Transverse colon (tissue), 4 donors: ENCODE measurements at regions not wholly inside any gene's neighbourhood (a gene's known extent, or its start where the extent isn't known, plus 50 kb on each side); places are given as distances from the start of the nearest gene placed in this dataset.

ENCODE experiments used
- DNase-seq: peaks from one replicate; pipeline ENCODE4 v3.0.0-alpha.2; 2019
- H3K27ac ChIP-seq, 4 donors: fragments of 200-600 bp; sonication (generic); 2 replicates each; pipeline ENCODE4 v1.5.1; 2016 to 2018; ENCODE audit warnings: inconsistent platforms in 4 of 4
- H3K27me3 ChIP-seq: fragments of 200-600 bp; sonication (generic); 2 replicates; pipeline ENCODE4 v1.5.1; 2017; ENCODE audit warnings: inconsistent platforms
- H3K36me3 ChIP-seq, 4 donors: fragments of 200-600 bp; sonication (generic); 2 replicates each; pipeline ENCODE4 v1.5.1; 2017 to 2019; ENCODE audit warnings: inconsistent platforms in 4 of 4
- H3K4me1 ChIP-seq, 4 donors: fragments of 200-600 bp; sonication (generic); 2 replicates each; pipeline ENCODE4 v1.5.1; 2017 to 2020; ENCODE audit warnings: inconsistent platforms in 4 of 4
- H3K4me3 ChIP-seq, 4 donors: fragments of 200-600 bp; sonication (generic); 1 replicate in 1 of 4; 2 replicates in 3 of 4; pipeline versions ENCODE4 v1.5.1 to v1.6.1; 2017 to 2019; ENCODE audit warnings: inconsistent platforms in 4 of 4
- H3K9me3 ChIP-seq, 2 donors: fragments of 200-600 bp; sonication (generic); 2 replicates each; pipeline ENCODE4 v1.5.1; 2017 to 2019; ENCODE audit warnings: inconsistent platforms in 2 of 2
- CTCF ChIP-seq, 5 experiments: fragments of 200-600 bp in 3 of 5; fragments of 450-650 bp in 2 of 5; sonication (generic) in 3 of 5; IDR thresholded peaks; 1 replicate in 2 of 5; 2 replicates in 3 of 5; pipeline ENCODE4 v1.5.1; 2016 to 2017; ENCODE audit warnings: antibody characterized with exemption in 5 of 5, inconsistent platforms in 3 of 5, mild to moderate bottlenecking in 2 of 5, moderate library complexity in 1 of 5
- EP300 ChIP-seq: sonication (generic); formaldehyde crosslinking; IDR thresholded peaks from one replicate; pipeline ENCODE4 v1.6.1; 2017; ENCODE audit warnings: antibody characterized with exemption, low read depth
- POLR2A ChIP-seq: fragments of 450-650 bp; IDR thresholded peaks from one replicate; pipeline ENCODE4 v1.6.1; 2016; ENCODE audit warnings: antibody characterized with exemption, mild to moderate bottlenecking, moderate library complexity
- POLR2AphosphoS5 ChIP-seq, 3 donors: sonication (generic); formaldehyde crosslinking; IDR thresholded peaks; one replicate each; pipeline ENCODE4 v1.6.1; 2016; ENCODE audit warnings: antibody characterized with exemption in 3 of 3
- WGBS, 2 donors: methylation state at CpG; one replicate each; pipeline ENCODE4 v1.1.5; 2018; ENCODE audit warnings: low coverage in 1 of 2; 5-methylcytosine and 5-hydroxymethylcytosine counted together
- in situ Hi-C, 4 donors: fragments of 200-750 bp; cut with MboI; loops; one replicate each; pipeline versions ENCODE4 v1.15.0 to v1.15.1; 2017; ENCODE audit warnings: low sequenced_read_pairs in 3 of 4, low pct_ligation_motif_present in 1 of 4, low pct_unique_long_range_greater_than_20kb in 1 of 4
- intact Hi-C: fragments of 100-400 bp; cut with DNase I; formaldehyde crosslinking; loops from one replicate; pipeline ENCODE4 v1.15.1; 2023; ENCODE audit warnings: low total_unique reads

GRCh38 chr16:25433388-25433787, 175.7 kb upstream of the ZKSCAN2 start:
- DNase-seq: no peak
- WGBS, 2 donors: 64 to 69% methylated on average over 4 of the region's 4 CpGs
- no peaks in the 10 kb centered on the region for H3K9me3 ChIP-seq
- TF ChIP-seq EP300: no peak
- no peak for TF ChIP-seq POLR2AphosphoS5 (IDR thresholded peaks at IDR 0.05)
- no peak for TF ChIP-seq CTCF (IDR thresholded peaks at IDR 0.05)
- no peak for TF ChIP-seq POLR2A
- intact Hi-C loops: no loop called here
- no peaks in the 10 kb centered on the region for H3K4me1 ChIP-seq
- H3K36me3 ChIP-seq: no peaks in the 10 kb centered on the region
- H3K27me3 ChIP-seq: no peaks in the 10 kb centered on the region
- in situ Hi-C loops: no loop called here
- no peak overlapping the region for H3K4me3 ChIP-seq
- no peak overlapping the region for H3K27ac ChIP-seq

- H3K27me3 ChIP-seq: no peaks in the 10 kb centered on the region
- WGBS, 2 donors: 92% methylated on average over 7 of the region's 7 CpGs; no CpG with 5 or more reads in 1 of the 2 donors
- no peaks in the 10 kb centered on the region for H3K36me3 ChIP-seq
- H3K9me3 ChIP-seq: no peaks in the 10 kb centered on the region
- in situ Hi-C loops: no loop called here
- H3K4me3 ChIP-seq: no peak overlapping the region
- intact Hi-C loops: no loop called here
- H3K27ac ChIP-seq: no peak overlapping the region
- H3K4me1 ChIP-seq: no peaks in the 10 kb centered on the region
- TF ChIP-seq POLR2A (no peak), POLR2AphosphoS5 (IDR thresholded peaks at IDR 0.05) (no peak), CTCF (IDR thresholded peaks at IDR 0.05) (no peak), EP300 (no peak)
- DNase-seq: no peak
These were observed 173.8 kb upstream of the ZKSCAN2 start for GRCh38 chr16:25431472-25431871.

- H3K36me3 ChIP-seq: no peaks in the 10 kb centered on the region
- TF ChIP-seq CTCF (IDR thresholded peaks at IDR 0.05) (no peak), EP300 (no peak), POLR2AphosphoS5 (IDR thresholded peaks at IDR 0.05) (no peak), POLR2A (no peak)
- in situ Hi-C loops: no loop called here
- intact Hi-C loops: no loop called here
- no peak for DNase-seq
- no peaks in the 10 kb centered on the region for H3K27me3 ChIP-seq
- H3K4me3 ChIP-seq: no peak overlapping the region
- WGBS, 2 donors: 60 to 72% methylated on average over 1 of the region's 1 CpG
- H3K27ac ChIP-seq: no peak overlapping the region
- H3K4me1 ChIP-seq: no peaks in the 10 kb centered on the region
- no peaks in the 10 kb centered on the region for H3K9me3 ChIP-seq
These were observed 169.2 kb upstream of the ZKSCAN2 start for GRCh38 chr16:25426829-25427228.

- no peak for TF ChIP-seq POLR2A
- TF ChIP-seq EP300: no peak
- TF ChIP-seq POLR2AphosphoS5 (IDR thresholded peaks at IDR 0.05): no peak
- no peak for TF ChIP-seq CTCF (IDR thresholded peaks at IDR 0.05)
- Histone ChIP-seq H3K36me3 (no peaks in the 10 kb centered on the region), H3K9me3 (no peaks in the 10 kb centered on the region), H3K27me3 (no peaks in the 10 kb centered on the region), H3K4me3 (no peak overlapping the region), H3K4me1 (no peaks in the 10 kb centered on the region), H3K27ac (no peak overlapping the region)
- intact Hi-C loops: no loop called here
- 37 to 56% methylated on average over 3 of the region's 3 CpGs for WGBS, 2 donors
- in situ Hi-C loops: no loop called here
- DNase-seq: no peak
These were observed 162.0 kb upstream of the ZKSCAN2 start for GRCh38 chr16:25419681-25420080.
